Osteoblast (primary cell): ENCODE measurements at regions not wholly inside any gene's neighbourhood (a gene's known extent, or its start where the extent isn't known, plus 50 kb on each side); places are given as distances from the start of the nearest gene placed in this dataset.
"Not testable (repeated sequence)": the region's sequence is repeated elsewhere in the genome, so short reads cannot be mapped to it uniquely, and the experiment has no call there.

Experiments
- DNase-seq: peaks from one replicate; pipeline ENCODE4 v3.0.0; 2011; ENCODE audit warnings: low spot score, mixed read lengths; ENCODE audit not compliant: insufficient read length; ENCODE audit errors: missing footprints
- H2AFZ ChIP-seq: 2 replicates; pipeline ENCODE4 v1.6.0; 2011; ENCODE audit warnings: mild to moderate bottlenecking, low read length
- H3K27ac ChIP-seq: 2 replicates; pipeline ENCODE4 v1.5.1; 2011; ENCODE audit warnings: mild to moderate bottlenecking, low read depth, low read length, moderate library complexity
- H3K27me3 ChIP-seq: 2 replicates; pipeline ENCODE4 v1.6.0; 2012; ENCODE audit warnings: mild to moderate bottlenecking, control low read depth, inconsistent platforms, low read length, moderate library complexity; ENCODE audit not compliant: insufficient read depth
- H3K36me3 ChIP-seq: 2 replicates; pipeline ENCODE4 v1.5.1; 2011; ENCODE audit warnings: mild to moderate bottlenecking, low read length, control low read depth, moderate library complexity; ENCODE audit not compliant: insufficient read depth
- H3K4me1 ChIP-seq: 2 replicates; pipeline ENCODE4 v1.5.1; 2011; ENCODE audit warnings: mild to moderate bottlenecking, low read length, control low read depth, moderate library complexity; ENCODE audit not compliant: insufficient read depth
- H3K4me2 ChIP-seq: 2 replicates; pipeline ENCODE4 v1.6.0; 2011; ENCODE audit warnings: mild to moderate bottlenecking, low read length; ENCODE audit not compliant: insufficient read depth
- H3K4me3 ChIP-seq: fragments of 200-600 bp; sonication (generic); 3 replicates; pipeline ENCODE4 v1.5.1; 2012; ENCODE audit warnings: mild to moderate bottlenecking, low read length, inconsistent platforms; ENCODE audit not compliant: insufficient read depth
- H3K79me2 ChIP-seq: 2 replicates; pipeline ENCODE4 v1.6.0; 2012; ENCODE audit warnings: mild to moderate bottlenecking, low read length, control low read depth, inconsistent platforms; ENCODE audit not compliant: insufficient read depth
- H3K9me3 ChIP-seq: 2 replicates; pipeline ENCODE4 v1.5.1; 2011; ENCODE audit warnings: low read depth, low read length, control low read depth
- H4K20me1 ChIP-seq: 2 replicates; pipeline ENCODE4 v1.6.0; 2012; ENCODE audit warnings: mild to moderate bottlenecking, low read length, control low read depth; ENCODE audit not compliant: insufficient read depth
- TF ChIP-seq, protein P1 (sequence below): IDR thresholded peaks from 2 replicates; pipeline ENCODE4 v1.5.1; 2011; ENCODE audit warnings: mild to moderate bottlenecking, low read depth, low read length, moderate library complexity; ENCODE audit errors: extremely low read depth

DNA sequence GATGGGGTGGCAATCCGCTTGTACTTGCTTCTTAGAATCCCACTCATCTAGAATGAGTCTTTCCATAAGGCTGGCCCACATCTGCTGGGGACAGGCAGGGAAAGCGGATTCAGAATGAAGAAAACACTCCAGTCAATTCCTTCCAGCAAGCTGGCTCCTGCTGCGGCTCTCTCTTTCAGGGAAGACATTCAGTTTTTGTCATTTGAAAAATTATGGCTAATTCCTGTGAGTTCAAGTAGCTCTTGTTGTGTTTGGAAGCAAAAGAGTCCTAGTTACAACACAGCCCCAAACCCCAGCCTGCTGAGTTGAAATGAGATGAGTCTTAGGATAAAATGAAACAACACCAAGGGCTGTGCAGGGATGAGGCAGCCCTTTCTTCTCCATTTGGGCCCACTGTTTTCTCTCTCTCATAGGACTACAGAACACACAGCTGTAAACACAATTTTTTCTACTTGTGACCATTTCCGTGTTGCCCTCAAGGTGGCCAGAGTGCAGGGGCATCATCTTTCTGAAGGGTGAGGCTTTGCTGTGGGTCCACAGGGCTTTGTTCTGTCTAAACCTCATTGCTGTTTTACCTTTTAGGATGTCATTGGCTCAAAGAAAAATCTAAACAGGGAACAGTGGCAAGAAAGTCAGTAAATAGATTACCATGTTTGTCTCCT, 90.8 kb upstream of the EEPD1 start:
- no peak for DNase-seq
- Histone ChIP-seq H3K36me3 (no peaks in the 10 kb centered on the region), H3K4me1 (no peaks in the 10 kb centered on the region), H3K79me2 (no peaks in the 10 kb centered on the region), H3K27me3 (peaks cover 6% of the 10 kb centered on the region), H2AFZ (peak overlapping the region; percentile 71), H3K4me3 (no peak overlapping the region), H3K27ac (no peak overlapping the region), H3K9me3 (no peaks in the 10 kb centered on the region), H4K20me1 (no peaks in the 10 kb centered on the region), H3K4me2 (peak overlapping the region; percentile 34)
- TF ChIP-seq, protein P1, sequence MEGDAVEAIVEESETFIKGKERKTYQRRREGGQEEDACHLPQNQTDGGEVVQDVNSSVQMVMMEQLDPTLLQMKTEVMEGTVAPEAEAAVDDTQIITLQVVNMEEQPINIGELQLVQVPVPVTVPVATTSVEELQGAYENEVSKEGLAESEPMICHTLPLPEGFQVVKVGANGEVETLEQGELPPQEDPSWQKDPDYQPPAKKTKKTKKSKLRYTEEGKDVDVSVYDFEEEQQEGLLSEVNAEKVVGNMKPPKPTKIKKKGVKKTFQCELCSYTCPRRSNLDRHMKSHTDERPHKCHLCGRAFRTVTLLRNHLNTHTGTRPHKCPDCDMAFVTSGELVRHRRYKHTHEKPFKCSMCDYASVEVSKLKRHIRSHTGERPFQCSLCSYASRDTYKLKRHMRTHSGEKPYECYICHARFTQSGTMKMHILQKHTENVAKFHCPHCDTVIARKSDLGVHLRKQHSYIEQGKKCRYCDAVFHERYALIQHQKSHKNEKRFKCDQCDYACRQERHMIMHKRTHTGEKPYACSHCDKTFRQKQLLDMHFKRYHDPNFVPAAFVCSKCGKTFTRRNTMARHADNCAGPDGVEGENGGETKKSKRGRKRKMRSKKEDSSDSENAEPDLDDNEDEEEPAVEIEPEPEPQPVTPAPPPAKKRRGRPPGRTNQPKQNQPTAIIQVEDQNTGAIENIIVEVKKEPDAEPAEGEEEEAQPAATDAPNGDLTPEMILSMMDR: no peak

DNA sequence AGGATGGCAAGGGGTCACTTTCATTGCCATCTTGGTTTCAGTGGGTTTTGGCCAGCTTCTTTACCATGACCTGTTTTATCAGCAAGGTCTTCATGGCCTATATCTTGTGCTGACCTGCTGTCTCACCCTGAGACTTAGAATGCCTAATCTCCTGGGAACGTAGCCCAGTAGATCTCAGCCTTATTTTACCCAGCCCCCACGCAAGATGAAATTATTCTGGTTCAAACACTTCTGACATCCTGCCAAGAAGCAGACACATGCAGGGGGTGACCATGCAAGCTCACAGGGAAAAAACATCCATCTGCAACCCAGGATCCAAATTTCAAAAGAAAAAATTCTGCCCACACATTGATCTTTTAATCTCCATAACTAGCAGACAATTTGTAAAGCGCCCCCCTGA, 88.4 kb upstream of the EEPD1 start:
- Histone ChIP-seq H3K27ac (no peak overlapping the region), H3K4me3 (no peak overlapping the region), H3K4me2 (no peak overlapping the region), H3K4me1 (no peaks in the 10 kb centered on the region), H3K36me3 (no peaks in the 10 kb centered on the region), H3K79me2 (no peaks in the 10 kb centered on the region), H2AFZ (no peak overlapping the region), H3K9me3 (no peaks in the 10 kb centered on the region), H3K27me3 (peaks cover 6% of the 10 kb centered on the region), H4K20me1 (no peaks in the 10 kb centered on the region)
- DNase-seq: no peak
- TF ChIP-seq, protein P1: no peak

DNA sequence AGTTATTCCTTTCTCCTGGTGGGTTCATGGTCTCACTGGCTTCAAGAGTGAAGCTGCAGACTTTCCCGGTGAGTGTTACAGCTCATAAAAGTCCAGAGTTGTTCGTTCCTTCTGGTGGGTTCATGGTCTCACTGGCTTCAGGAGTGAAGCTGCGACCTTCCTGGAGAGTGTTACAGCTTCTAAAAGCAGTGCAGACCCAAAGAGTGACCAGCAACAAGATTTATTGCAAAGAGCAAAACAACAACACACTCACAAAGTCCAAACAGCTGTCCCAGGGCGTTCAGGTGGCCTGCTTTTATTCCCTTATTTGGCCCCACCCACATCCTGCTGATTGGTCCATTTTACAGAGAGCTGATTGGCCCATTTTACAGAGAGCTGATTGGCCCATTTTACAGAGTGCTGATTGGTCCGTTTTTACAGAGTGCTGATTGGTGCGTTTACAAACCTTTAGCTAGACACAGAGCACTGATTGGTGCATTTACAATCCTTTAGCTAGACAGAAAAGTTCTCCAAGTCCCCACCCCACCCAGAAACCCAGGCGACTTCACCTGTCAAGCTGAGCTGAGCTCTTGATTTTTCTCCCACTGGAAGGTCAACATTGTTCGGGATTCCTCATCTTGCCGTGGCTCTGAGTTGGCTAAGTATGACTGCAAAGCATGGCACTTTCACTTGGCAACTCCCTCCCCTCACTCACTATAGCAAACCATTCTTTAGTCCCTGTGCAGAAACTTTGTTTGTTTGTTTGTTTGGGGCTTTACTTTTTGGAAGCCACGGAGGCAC, 87.3 kb upstream of the EEPD1 start:
- not testable (repeated sequence) for H3K4me1 ChIP-seq, H3K36me3 ChIP-seq, H4K20me1 ChIP-seq, DNase-seq, H3K27me3 ChIP-seq, H3K27ac ChIP-seq, H3K9me3 ChIP-seq, H2AFZ ChIP-seq, H3K4me2 ChIP-seq, H3K79me2 ChIP-seq, H3K4me3 ChIP-seq

DNA sequence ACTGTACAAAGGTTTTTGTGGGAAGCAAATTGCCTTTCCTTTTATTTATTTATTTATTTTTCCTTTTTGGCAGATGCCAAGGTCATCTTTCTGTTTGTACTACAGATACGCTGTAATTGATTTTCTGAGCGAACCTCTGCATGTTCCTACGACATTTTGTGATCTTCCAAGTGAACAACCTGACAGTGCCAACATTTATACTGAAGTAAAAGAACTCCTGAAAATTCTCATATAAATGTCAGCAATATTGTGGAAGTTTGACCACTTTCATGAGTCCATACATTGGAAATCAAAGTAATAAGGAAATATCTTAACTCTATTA, 86.8 kb upstream of the EEPD1 start:
- no peak overlapping the region for H3K4me3 ChIP-seq
- no peaks in the 10 kb centered on the region for H3K9me3 ChIP-seq
- DNase-seq: no peak
- no peaks in the 10 kb centered on the region for H3K79me2 ChIP-seq
- H4K20me1 ChIP-seq: no peaks in the 10 kb centered on the region
- no peaks in the 10 kb centered on the region for H3K4me1 ChIP-seq
- peaks cover 6% of the 10 kb centered on the region for H3K27me3 ChIP-seq
- TF ChIP-seq, protein P1: no peak
- H3K27ac ChIP-seq: no peak overlapping the region
- H2AFZ ChIP-seq: no peak overlapping the region
- no peaks in the 10 kb centered on the region for H3K36me3 ChIP-seq
- no peak overlapping the region for H3K4me2 ChIP-seq
